ENCODE measurements at regions not wholly inside any gene's neighbourhood (a gene's known extent, or its start where the extent isn't known, plus 50 kb on each side); places are given as distances from the start of the nearest gene placed in this dataset.

DNA sequence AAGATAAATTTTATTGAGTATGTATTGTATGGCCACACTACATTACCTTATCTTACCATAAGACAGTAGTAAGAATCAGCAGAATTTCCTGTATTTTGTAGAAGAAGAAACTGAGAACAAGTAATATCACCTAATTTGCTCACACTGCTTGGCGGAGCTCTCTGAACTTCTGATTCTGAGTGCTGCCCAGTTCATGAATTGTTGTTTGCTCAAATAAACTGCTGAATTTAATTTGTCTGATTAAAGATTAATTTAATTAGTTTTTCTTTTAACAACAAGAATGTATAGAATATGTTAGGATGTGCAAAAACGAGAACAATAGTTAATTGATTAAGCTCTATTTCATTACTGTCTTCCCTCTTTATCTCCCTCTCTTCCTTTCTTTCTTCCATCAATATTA is 100.1 kb upstream of the ERBB4 start:
- no peak for TF ChIP-seq CTCF (conservative IDR thresholded peaks at IDR 0.05; ENCODE audit: low read depth, low read length)
- no peak for TF ChIP-seq EZH2 (IDR thresholded peaks at IDR 0.05; ENCODE audit: borderline replicate concordance, low read depth, low read length, poor library complexity, severe bottlenecking)

Data from A673 (cell line).